IPS-NIHi7 (cell line): ENCODE measurements at regions not wholly inside any gene's neighbourhood (a gene's known extent, or its start where the extent isn't known, plus 50 kb on each side); places are given as distances from the start of the nearest gene placed in this dataset.
A peak's percentile ranks its signal among the peaks of the same experiment; 100 is the strongest.

ENCODE experiments used
- DNase-seq: peaks from one replicate; pipeline ENCODE4 v3.0.0; 2012; ENCODE audit warnings: mixed read lengths; ENCODE audit errors: extremely low spot score

GRCh38 chr17:55634702-55635101, 88.0 kb downstream of the TMEM100 start:
- DNase-seq: no peak

GRCh38 chr17:55632893-55633292, 89.8 kb downstream of the TMEM100 start:
- DNase-seq: no peak

- DNase-seq: no peak
Measured at GRCh38 chr17:55632236-55632635, 90.4 kb downstream of the TMEM100 start.

GRCh38 chr17:55629995-55630394, 92.7 kb downstream of the TMEM100 start:
- no peak for DNase-seq

GRCh38 chr17:55625521-55625920, 97.1 kb downstream of the TMEM100 start:
- DNase-seq: no peak

- DNase-seq: no peak
Measured at GRCh38 chr17:55624772-55625433, 97.8 kb downstream of the TMEM100 start.

GRCh38 chr17:55622547-55622946, 100.1 kb downstream of the TMEM100 start:
- no peak for DNase-seq

GRCh38 chr17:55620945-55621344, 101.7 kb downstream of the TMEM100 start:
- DNase-seq: no peak

- no peak for DNase-seq
Measured at GRCh38 chr17:55620023-55620422, 102.6 kb downstream of the TMEM100 start.

- DNase-seq: no peak
Measured at GRCh38 chr17:55617441-55617840, 105.2 kb downstream of the TMEM100 start.

- DNase-seq: no peak
Measured at GRCh38 chr17:55614061-55614460, 102.8 kb upstream of the SMIM36 start.

GRCh38 chr17:55612691-55613141, 101.5 kb upstream of the SMIM36 start:
- no peak for DNase-seq

GRCh38 chr17:55607731-55608341, 96.6 kb upstream of the SMIM36 start:
- no peak for DNase-seq

- no peak for DNase-seq
Measured at GRCh38 chr17:55606488-55606815, 95.2 kb upstream of the SMIM36 start.

- DNase-seq: no peak
Measured at GRCh38 chr17:55605705-55606487, 94.6 kb upstream of the SMIM36 start.

- peak; percentile 46 for DNase-seq
Measured at GRCh38 chr17:55601874-55602364, 90.7 kb upstream of the SMIM36 start.

GRCh38 chr17:55598495-55598894, 87.2 kb upstream of the SMIM36 start:
- no peak for DNase-seq

- DNase-seq: no peak
Measured at GRCh38 chr17:55588446-55589242, 77.4 kb upstream of the SMIM36 start.

GRCh38 chr17:55587608-55588139, 76.4 kb upstream of the SMIM36 start:
- no peak for DNase-seq

GRCh38 chr17:55585629-55586028, 74.4 kb upstream of the SMIM36 start:
- no peak for DNase-seq

- DNase-seq: no peak
Measured at GRCh38 chr17:55584861-55585260, 73.6 kb upstream of the SMIM36 start.
